Prostate gland (tissue), 2 donors: ENCODE measurements at regions not wholly inside any gene's neighbourhood (a gene's known extent, or its start where the extent isn't known, plus 50 kb on each side); places are given as distances from the start of the nearest gene placed in this dataset.

Source experiments
- DNase-seq: peaks from one replicate; pipeline ENCODE4 v3.0.0-alpha.2; 2019; ENCODE audit warnings: low spot score
- H3K27ac ChIP-seq, 2 donors: fragments of 200-600 bp; sonication (generic); 2 replicates each; pipeline ENCODE4 v1.5.1; 2017 to 2019
- H3K27me3 ChIP-seq: fragments of 200-600 bp; sonication (generic); replicated peaks from 2 replicates; pipeline ENCODE4 v1.5.1; 2019; ENCODE audit not compliant: insufficient read depth
- H3K36me3 ChIP-seq, 2 donors: fragments of 200-600 bp; sonication (generic); 1 replicate in 1 of 2; 2 replicates in 1 of 2; pipeline versions ENCODE4 v1.5.1 to v1.8.1; 2017 to 2019
- H3K4me1 ChIP-seq: fragments of 200-600 bp; sonication (generic); replicated peaks from 2 replicates; pipeline ENCODE4 v1.5.1; 2019
- H3K4me3 ChIP-seq, 2 donors: fragments of 200-600 bp; sonication (generic); 2 replicates each; pipeline ENCODE4 v1.5.1; 2017 to 2019
- H3K9me3 ChIP-seq: fragments of 200-600 bp; sonication (generic); 2 replicates; pipeline ENCODE4 v1.5.1; 2017
- CTCF ChIP-seq, 4 experiments: fragments of 200-600 bp in 2 of 4; fragments of 450-650 bp in 2 of 4; sonication (generic) in 2 of 4; IDR thresholded peaks; 1 replicate in 3 of 4; 2 replicates in 1 of 4; pipeline ENCODE4 v1.5.1; 2016 to 2019; ENCODE audit warnings: antibody characterized with exemption in 4 of 4, mild to moderate bottlenecking in 2 of 4, moderate library complexity in 2 of 4
- POLR2A ChIP-seq: fragments of 450-650 bp; IDR thresholded peaks from one replicate; pipeline ENCODE4 v1.6.1; 2016; ENCODE audit warnings: antibody characterized with exemption, mild to moderate bottlenecking
- POLR2AphosphoS5 ChIP-seq: sonication (generic); formaldehyde crosslinking; IDR thresholded peaks from one replicate; pipeline ENCODE4 v1.6.1; 2017; ENCODE audit warnings: antibody characterized with exemption
- WGBS: methylation state at CpG from one replicate; pipeline ENCODE4 v1.1.5; 2018; 5-methylcytosine and 5-hydroxymethylcytosine counted together
- intact Hi-C: fragments of 100-400 bp; cut with DNase I; formaldehyde crosslinking; loops from one replicate; pipeline ENCODE4 v1.14.2; 2022

GRCh38 chr9:13485068-13485596 lies 205.6 kb upstream of the MPDZ start:
- no peaks in the 10 kb centered on the region for H3K4me1 ChIP-seq
- no peaks in the 10 kb centered on the region for H3K27me3 ChIP-seq
- DNase-seq, result peak; percentile 76
- TF ChIP-seq POLR2A, result no peak
- TF ChIP-seq CTCF (IDR thresholded peaks at IDR 0.05), result peak in 2 of 4 experiments; percentile 22 to 34
- peak; percentile 76 for TF ChIP-seq POLR2AphosphoS5
- H3K9me3 ChIP-seq, result no peaks in the 10 kb centered on the region
- H3K36me3 ChIP-seq, result no peaks in the 10 kb centered on the region
- no peak overlapping the region for H3K4me3 ChIP-seq
- peak overlapping the region; percentile 15 to 25 for H3K27ac ChIP-seq
- intact Hi-C loops, result no loop called here
- 22% methylated on average over 3 of the region's 3 CpGs for WGBS

DNA sequence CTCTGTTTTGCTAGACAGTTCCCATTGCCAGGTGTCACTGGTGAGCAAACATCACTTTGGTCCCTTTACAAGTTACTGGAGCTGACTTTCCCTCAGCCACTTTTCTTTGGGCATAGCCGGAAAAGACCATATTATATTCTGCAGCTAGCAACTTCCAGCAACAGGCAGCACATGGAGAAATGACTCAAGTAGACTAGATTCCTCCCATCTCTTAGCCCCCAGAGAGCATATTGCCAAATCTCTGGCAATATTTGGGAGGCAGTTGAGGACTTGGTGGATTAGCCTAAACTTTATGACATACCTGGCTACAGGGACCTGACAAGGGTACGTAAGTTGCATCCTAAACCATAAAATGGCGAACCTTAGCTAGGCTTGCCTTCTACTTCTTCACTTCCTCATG lies 204.7 kb upstream of the MPDZ start:
- TF ChIP-seq CTCF (IDR thresholded peaks at IDR 0.05), result no peak
- TF ChIP-seq POLR2AphosphoS5, result no peak
- no peak for TF ChIP-seq POLR2A
- Histone ChIP-seq H3K4me3 (no peak overlapping the region), H3K4me1 (no peaks in the 10 kb centered on the region), H3K9me3 (no peaks in the 10 kb centered on the region), H3K27me3 (no peaks in the 10 kb centered on the region), H3K36me3 (no peaks in the 10 kb centered on the region), H3K27ac (no peak overlapping the region)
- WGBS, result 95% methylated on average over 3 of the region's 3 CpGs
- DNase-seq, result no peak
- intact Hi-C loops, result no loop called here

DNA sequence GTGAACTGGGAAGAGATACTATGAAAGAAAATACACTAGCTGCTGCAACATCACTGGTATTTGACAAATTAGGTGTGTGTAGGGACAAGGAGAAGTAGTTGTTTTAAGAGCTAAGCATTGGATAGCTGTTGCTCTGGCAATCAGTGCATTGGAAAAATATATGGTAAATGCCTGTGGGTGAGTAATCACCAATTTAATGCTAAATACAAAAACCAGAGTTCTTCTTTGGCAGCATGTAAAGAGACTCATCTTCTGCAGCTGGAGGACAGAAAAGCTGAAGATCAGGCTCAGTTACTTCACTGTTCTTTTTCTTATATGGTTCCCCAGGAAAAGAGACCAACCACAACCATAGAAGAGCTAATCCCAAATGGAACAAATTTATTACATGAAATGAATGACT lies 201.8 kb upstream of the MPDZ start:
- TF ChIP-seq POLR2A (no peak), POLR2AphosphoS5 (no peak), CTCF (IDR thresholded peaks at IDR 0.05) (no peak)
- no peaks in the 10 kb centered on the region for H3K27me3 ChIP-seq
- no peak overlapping the region for H3K27ac ChIP-seq
- no peak for DNase-seq
- H3K9me3 ChIP-seq, result no peaks in the 10 kb centered on the region
- H3K4me3 ChIP-seq, result no peak overlapping the region
- H3K4me1 ChIP-seq, result no peaks in the 10 kb centered on the region
- no peaks in the 10 kb centered on the region for H3K36me3 ChIP-seq
- intact Hi-C loops, result no loop called here

DNA sequence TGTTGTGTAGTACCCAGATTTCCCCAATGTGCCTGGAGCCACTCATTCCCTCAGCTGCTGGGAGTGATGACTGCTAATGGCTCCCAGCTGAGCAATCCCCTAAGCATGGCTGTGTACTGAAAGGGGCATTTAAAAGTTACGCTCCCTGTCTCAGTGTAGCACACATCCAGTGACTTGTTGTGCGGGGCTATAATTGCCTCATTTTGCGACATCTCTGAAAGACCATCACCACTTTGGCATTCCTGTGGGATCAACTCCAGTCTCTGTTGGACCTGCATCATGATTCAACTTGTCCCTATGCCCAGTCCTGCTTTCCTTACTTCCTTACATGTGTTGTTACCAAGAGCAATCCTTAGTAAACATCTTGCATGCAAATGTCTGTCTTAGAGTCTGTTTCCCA lies 201.2 kb upstream of the MPDZ start:
- no peak overlapping the region for H3K4me3 ChIP-seq
- H3K27me3 ChIP-seq, result no peaks in the 10 kb centered on the region
- WGBS, result 91% methylated on average over 3 of the region's 3 CpGs
- H3K36me3 ChIP-seq, result no peaks in the 10 kb centered on the region
- no peak overlapping the region for H3K27ac ChIP-seq
- TF ChIP-seq CTCF (IDR thresholded peaks at IDR 0.05), result no peak
- TF ChIP-seq POLR2A, result no peak
- TF ChIP-seq POLR2AphosphoS5, result no peak
- no peaks in the 10 kb centered on the region for H3K4me1 ChIP-seq
- no peak for DNase-seq
- intact Hi-C loops, result no loop called here
- H3K9me3 ChIP-seq, result no peaks in the 10 kb centered on the region

DNA sequence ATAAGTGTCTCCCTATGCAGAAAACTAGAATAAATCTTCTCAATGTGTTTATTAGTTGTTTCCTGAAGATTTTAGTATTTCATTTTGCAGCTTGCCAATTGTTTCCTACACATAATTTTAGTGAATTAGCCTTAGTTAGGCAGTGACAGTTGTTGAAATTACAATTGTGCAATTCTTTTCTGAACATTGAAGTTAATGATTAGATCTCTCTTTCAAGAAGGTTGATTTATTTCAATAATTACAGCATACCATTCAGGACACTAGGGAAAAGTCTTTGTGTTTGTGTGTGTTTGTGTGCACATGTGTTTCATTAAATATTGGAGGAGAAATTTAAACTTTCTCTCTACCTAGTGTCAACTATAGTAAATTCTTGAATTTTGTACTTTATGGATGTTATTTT lies 199.6 kb upstream of the MPDZ start:
- intact Hi-C loops, result no loop called here
- Histone ChIP-seq H3K4me3 (no peak overlapping the region), H3K9me3 (no peaks in the 10 kb centered on the region), H3K36me3 (no peaks in the 10 kb centered on the region), H3K4me1 (no peaks in the 10 kb centered on the region), H3K27ac (no peak overlapping the region), H3K27me3 (no peaks in the 10 kb centered on the region)
- no peak for DNase-seq
- TF ChIP-seq CTCF (IDR thresholded peaks at IDR 0.05) (no peak), POLR2AphosphoS5 (no peak), POLR2A (no peak)
